SK-N-MC (cell line): ENCODE measurements at regions not wholly inside any gene's neighbourhood (a gene's known extent, or its start where the extent isn't known, plus 50 kb on each side); places are given as distances from the start of the nearest gene placed in this dataset.

Experiments
- EZH2 ChIP-seq: fragments of 200-600 bp; sonication (generic); IDR thresholded peaks from one replicate; pipeline ENCODE4 v1.6.1; 2017; ENCODE audit warnings: antibody characterized with exemption
- FOXP2 ChIP-seq: optimal IDR thresholded peaks from 2 replicates; pipeline ENCODE3; 2011; ENCODE audit warnings: mild to moderate bottlenecking, moderate library complexity; ENCODE audit not compliant: insufficient read depth; ENCODE audit errors: extremely low read length, control extremely low read depth
- POLR2AphosphoS5 ChIP-seq: IDR thresholded peaks from 2 replicates; pipeline ENCODE4 v1.6.1; 2012; ENCODE audit warnings: mild to moderate bottlenecking, low read depth, low read length, borderline replicate concordance

DNA sequence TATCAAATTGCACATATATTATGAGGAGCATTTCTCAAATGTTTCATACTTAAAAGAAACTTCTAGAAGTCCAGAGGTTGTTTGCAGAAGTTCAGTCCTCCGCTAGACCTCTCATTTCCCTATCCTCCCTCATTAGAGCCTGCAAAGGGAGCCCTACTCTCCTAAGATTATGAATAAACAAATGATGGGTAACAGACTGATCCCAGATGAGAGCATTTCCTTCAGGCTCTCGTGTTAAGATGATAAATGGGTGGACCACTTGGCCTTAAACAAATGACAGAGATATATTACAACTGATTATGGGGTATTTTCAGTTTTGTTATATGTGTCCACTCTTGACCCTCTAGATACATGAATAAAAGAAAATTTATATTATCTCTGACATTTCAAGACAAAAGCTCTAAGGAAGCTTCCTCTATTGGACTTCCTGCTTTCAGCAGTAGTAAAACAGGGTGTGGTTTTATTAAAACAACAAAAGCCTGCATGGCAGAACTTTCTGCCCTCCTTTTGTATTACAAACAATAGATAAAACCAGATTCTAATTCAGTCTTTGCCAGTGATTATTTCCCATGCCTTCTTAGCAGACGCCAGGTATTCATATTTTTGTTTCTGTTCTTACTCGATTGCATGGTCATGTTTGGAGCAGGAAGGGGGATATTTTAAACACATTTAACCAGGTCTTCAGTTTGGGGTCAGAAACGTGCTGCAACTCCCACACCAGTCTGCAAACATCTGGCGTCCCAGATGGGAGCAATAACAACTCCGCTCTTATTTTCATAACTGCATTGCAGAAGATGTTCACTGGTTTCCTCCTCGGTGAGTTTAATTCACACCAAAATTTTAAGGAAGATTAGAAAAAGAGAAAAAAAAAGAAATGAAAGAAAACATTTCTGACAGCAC is 52.4 kb upstream of the FAM204A start:
- no peak for TF ChIP-seq POLR2AphosphoS5
- TF ChIP-seq EZH2: no peak
- no peak for TF ChIP-seq FOXP2
